Gastroesophageal sphincter (tissue), 3 donors: ENCODE measurements at regions not wholly inside any gene's neighbourhood (a gene's known extent, or its start where the extent isn't known, plus 50 kb on each side); places are given as distances from the start of the nearest gene placed in this dataset.

Experiments
- POLR2A ChIP-seq, 2 donors: fragments of 450-650 bp; IDR thresholded peaks; one replicate each; pipeline ENCODE4 v1.6.1; 2017; ENCODE audit warnings: antibody characterized with exemption in 2 of 2, mild to moderate bottlenecking in 2 of 2, moderate library complexity in 1 of 2
- TF ChIP-seq, protein P1 (sequence below), 4 experiments: fragments of 200-600 bp in 2 of 4; fragments of 450-650 bp in 2 of 4; sonication (generic) in 1 of 4; IDR thresholded peaks; one replicate each; pipeline ENCODE4 v1.5.1; 2017 to 2019; ENCODE audit warnings: antibody characterized with exemption in 4 of 4, mild to moderate bottlenecking in 2 of 4, moderate library complexity in 2 of 4

DNA sequence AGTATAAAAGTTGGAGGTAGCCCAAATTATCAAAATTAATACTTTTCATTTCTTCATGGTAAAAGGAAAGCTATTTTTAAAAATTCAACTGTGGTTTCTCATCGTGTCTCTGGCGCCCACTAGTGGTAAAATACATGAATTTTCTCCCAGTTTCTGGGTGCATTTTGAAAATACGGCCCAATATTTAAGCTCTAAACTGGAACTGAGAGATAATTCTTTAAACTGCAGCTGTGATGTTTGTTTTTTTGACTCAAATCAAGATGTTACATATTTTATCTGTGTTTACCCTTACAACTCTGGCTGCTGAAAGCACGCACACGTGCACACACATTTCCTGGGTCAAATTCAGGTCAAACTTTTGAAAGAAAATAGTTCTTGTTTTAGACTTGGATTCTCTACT, 123.9 kb upstream of the ACSL4 start:
- no peak for TF ChIP-seq POLR2A (IDR thresholded peaks at IDR 0.05)
- TF ChIP-seq, protein P1, sequence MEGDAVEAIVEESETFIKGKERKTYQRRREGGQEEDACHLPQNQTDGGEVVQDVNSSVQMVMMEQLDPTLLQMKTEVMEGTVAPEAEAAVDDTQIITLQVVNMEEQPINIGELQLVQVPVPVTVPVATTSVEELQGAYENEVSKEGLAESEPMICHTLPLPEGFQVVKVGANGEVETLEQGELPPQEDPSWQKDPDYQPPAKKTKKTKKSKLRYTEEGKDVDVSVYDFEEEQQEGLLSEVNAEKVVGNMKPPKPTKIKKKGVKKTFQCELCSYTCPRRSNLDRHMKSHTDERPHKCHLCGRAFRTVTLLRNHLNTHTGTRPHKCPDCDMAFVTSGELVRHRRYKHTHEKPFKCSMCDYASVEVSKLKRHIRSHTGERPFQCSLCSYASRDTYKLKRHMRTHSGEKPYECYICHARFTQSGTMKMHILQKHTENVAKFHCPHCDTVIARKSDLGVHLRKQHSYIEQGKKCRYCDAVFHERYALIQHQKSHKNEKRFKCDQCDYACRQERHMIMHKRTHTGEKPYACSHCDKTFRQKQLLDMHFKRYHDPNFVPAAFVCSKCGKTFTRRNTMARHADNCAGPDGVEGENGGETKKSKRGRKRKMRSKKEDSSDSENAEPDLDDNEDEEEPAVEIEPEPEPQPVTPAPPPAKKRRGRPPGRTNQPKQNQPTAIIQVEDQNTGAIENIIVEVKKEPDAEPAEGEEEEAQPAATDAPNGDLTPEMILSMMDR (IDR thresholded peaks at IDR 0.05) = peak; percentile 46 to 81 (median 66)
